GM23338 (cell line): ENCODE measurements at regions not wholly inside any gene's neighbourhood (a gene's known extent, or its start where the extent isn't known, plus 50 kb on each side); places are given as distances from the start of the nearest gene placed in this dataset.

Experiments used
- CREB1 ChIP-seq: fragments of 250-450 bp; sonication (Bioruptor Pico); IDR thresholded peaks from 2 replicates; pipeline ENCODE4 v1.5.0; 2020; ENCODE audit warnings: low read depth, mild to moderate bottlenecking, moderate library complexity
- EZH2 ChIP-seq: fragments of 200-600 bp; sonication (generic); IDR thresholded peaks from one replicate; pipeline ENCODE4 v1.8.0; 2017; ENCODE audit warnings: antibody characterized with exemption, mild to moderate bottlenecking, low read depth; ENCODE audit not compliant: unreplicated experiment
- EZH2phosphoT487 ChIP-seq: fragments of 200-600 bp; sonication (generic); IDR thresholded peaks from one replicate; pipeline ENCODE4 v1.8.1; 2018; ENCODE audit warnings: antibody characterized with exemption; ENCODE audit not compliant: unreplicated experiment
- JUNB ChIP-seq: IDR thresholded peaks from one replicate; pipeline ENCODE4 v1.6.1; 2016; ENCODE audit warnings: antibody characterized with exemption; ENCODE audit not compliant: unreplicated experiment
- NANOG ChIP-seq: IDR thresholded peaks from 2 replicates; pipeline ENCODE4 v1.6.1; 2016; ENCODE audit warnings: antibody characterized with exemption, borderline replicate concordance
- POLR2AphosphoS5 ChIP-seq: IDR thresholded peaks from 2 replicates; pipeline ENCODE4 v1.6.1; 2016; ENCODE audit warnings: antibody characterized with exemption, low read depth
- STAT1 ChIP-seq: IDR thresholded peaks from one replicate; pipeline ENCODE4 v1.6.1; 2016; ENCODE audit warnings: antibody characterized with exemption; ENCODE audit not compliant: unreplicated experiment
- TF ChIP-seq, protein P1 (sequence below), 2 experiments: fragments of 200-600 bp in 1 of 2; sonication (generic) in 1 of 2; conservative IDR thresholded peaks; 2 replicates each; pipeline versions ENCODE4 v1.5.1 to v1.6.1; 2016 to 2017; ENCODE audit warnings: antibody characterized with exemption in 2 of 2, low read depth in 2 of 2, mild to moderate bottlenecking in 2 of 2, moderate library complexity in 1 of 2
- TF ChIP-seq, protein P2 (sequence below): IDR thresholded peaks from one replicate; pipeline ENCODE4 v1.6.1; 2018; ENCODE audit warnings: antibody characterized with exemption; ENCODE audit not compliant: unreplicated experiment
- TF ChIP-seq, protein P3 (sequence below): IDR thresholded peaks from 2 replicates; pipeline ENCODE4 v1.6.1; 2016; ENCODE audit warnings: antibody characterized with exemption

DNA sequence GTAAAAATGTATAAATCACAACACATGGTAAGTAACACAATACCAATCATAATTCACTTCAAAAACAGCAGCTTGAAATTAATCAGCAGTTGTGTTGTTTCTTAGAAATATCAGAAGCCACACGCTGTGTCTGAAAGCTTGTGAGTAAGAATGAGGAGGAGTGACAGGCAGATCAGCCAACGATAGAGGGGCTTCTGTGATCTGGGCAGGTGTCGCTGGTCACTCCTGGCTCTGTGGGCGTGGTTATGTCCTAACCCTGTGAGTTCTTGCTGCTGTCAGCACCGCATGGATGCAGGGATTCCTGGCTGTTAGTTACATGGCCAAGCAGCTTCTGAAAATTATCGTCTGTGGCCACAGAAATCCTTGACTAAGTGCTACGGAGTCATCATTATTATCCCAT lies 123.4 kb downstream of the SLC25A47 start:
- TF ChIP-seq, protein P1, sequence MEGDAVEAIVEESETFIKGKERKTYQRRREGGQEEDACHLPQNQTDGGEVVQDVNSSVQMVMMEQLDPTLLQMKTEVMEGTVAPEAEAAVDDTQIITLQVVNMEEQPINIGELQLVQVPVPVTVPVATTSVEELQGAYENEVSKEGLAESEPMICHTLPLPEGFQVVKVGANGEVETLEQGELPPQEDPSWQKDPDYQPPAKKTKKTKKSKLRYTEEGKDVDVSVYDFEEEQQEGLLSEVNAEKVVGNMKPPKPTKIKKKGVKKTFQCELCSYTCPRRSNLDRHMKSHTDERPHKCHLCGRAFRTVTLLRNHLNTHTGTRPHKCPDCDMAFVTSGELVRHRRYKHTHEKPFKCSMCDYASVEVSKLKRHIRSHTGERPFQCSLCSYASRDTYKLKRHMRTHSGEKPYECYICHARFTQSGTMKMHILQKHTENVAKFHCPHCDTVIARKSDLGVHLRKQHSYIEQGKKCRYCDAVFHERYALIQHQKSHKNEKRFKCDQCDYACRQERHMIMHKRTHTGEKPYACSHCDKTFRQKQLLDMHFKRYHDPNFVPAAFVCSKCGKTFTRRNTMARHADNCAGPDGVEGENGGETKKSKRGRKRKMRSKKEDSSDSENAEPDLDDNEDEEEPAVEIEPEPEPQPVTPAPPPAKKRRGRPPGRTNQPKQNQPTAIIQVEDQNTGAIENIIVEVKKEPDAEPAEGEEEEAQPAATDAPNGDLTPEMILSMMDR (conservative IDR thresholded peaks at IDR 0.05; ENCODE audit: low read depth in 2 of 2), result no peak
- no peak for TF ChIP-seq EZH2
- no peak for TF ChIP-seq POLR2AphosphoS5
- TF ChIP-seq, protein P2, sequence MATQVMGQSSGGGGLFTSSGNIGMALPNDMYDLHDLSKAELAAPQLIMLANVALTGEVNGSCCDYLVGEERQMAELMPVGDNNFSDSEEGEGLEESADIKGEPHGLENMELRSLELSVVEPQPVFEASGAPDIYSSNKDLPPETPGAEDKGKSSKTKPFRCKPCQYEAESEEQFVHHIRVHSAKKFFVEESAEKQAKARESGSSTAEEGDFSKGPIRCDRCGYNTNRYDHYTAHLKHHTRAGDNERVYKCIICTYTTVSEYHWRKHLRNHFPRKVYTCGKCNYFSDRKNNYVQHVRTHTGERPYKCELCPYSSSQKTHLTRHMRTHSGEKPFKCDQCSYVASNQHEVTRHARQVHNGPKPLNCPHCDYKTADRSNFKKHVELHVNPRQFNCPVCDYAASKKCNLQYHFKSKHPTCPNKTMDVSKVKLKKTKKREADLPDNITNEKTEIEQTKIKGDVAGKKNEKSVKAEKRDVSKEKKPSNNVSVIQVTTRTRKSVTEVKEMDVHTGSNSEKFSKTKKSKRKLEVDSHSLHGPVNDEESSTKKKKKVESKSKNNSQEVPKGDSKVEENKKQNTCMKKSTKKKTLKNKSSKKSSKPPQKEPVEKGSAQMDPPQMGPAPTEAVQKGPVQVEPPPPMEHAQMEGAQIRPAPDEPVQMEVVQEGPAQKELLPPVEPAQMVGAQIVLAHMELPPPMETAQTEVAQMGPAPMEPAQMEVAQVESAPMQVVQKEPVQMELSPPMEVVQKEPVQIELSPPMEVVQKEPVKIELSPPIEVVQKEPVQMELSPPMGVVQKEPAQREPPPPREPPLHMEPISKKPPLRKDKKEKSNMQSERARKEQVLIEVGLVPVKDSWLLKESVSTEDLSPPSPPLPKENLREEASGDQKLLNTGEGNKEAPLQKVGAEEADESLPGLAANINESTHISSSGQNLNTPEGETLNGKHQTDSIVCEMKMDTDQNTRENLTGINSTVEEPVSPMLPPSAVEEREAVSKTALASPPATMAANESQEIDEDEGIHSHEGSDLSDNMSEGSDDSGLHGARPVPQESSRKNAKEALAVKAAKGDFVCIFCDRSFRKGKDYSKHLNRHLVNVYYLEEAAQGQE, result no peak
- no peak for TF ChIP-seq EZH2phosphoT487
- TF ChIP-seq JUNB, result no peak
- TF ChIP-seq, protein P3, sequence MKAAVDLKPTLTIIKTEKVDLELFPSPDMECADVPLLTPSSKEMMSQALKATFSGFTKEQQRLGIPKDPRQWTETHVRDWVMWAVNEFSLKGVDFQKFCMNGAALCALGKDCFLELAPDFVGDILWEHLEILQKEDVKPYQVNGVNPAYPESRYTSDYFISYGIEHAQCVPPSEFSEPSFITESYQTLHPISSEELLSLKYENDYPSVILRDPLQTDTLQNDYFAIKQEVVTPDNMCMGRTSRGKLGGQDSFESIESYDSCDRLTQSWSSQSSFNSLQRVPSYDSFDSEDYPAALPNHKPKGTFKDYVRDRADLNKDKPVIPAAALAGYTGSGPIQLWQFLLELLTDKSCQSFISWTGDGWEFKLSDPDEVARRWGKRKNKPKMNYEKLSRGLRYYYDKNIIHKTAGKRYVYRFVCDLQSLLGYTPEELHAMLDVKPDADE, result no peak
- TF ChIP-seq CREB1 (CRISPR knock-in tag), result peak; percentile 39; the same call in 1 of the 2 replicates
- TF ChIP-seq STAT1, result no peak
- TF ChIP-seq NANOG, result no peak
